ENCODE measurements at regions not wholly inside any gene's neighbourhood (a gene's known extent, or its start where the extent isn't known, plus 50 kb on each side); places are given as distances from the start of the nearest gene placed in this dataset.
"Not testable (repeated sequence)": the region's sequence is repeated elsewhere in the genome, so short reads cannot be mapped to it uniquely, and the experiment has no call there.

DNA sequence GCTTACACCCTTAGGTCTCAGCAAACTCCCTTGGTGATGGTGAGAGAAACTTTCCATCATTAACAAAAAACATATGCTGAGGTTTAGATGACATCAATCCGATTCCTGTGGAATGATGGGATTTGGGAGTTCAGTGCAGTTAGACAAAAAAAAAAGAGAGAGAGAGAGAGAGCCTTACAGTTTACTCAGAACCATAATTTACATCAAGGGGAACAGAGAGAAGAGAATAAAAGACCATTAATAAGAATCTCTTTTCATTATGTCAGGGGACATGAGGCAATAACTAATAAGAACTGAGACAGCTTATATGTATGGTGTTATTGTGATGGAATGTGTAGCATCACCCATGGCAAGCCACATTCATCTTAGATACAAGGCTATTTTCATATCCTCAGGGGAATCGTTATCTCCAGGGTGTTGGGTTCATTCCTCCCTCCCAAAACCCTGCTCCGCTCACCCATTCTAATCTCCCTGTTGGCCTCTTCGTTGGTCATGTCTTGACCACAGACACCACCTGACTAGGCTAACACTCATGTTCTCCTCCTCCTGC, 175.7 kb upstream of the MXRA5 start:
- no peak for DNase-seq

DNA sequence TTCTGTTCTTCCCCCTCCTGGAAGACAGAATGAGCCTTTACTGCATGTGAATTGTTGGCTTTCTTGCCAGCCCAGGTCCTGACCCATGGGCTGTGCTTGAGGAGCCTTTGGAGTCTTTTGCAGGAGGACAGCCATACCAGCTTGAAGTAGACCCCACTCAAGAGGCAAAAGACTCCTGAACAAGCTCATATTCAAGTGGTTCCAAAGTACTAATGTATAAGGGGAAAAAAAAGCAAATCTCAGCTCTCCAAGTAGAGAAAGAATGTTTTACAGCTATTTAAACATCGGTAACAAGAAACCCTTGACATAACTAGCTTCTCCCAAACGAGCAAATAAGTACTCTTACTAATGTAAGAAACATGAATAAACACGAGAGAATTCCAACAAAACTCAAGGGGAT, 174.9 kb upstream of the MXRA5 start:
- TF ChIP-seq POLR2A (IDR thresholded peaks at IDR 0.05; ENCODE audit: low read length) (no peak), GATA1 (IDR thresholded peaks at IDR 0.05; ENCODE audit: low read depth, low read length) (no peak)
- DNase-seq: no peak

More for the DNA sequence above, 175.7 kb upstream of the MXRA5 start:
- TF ChIP-seq GATA1 (IDR thresholded peaks at IDR 0.05; ENCODE audit: low read depth, low read length) (no peak), POLR2A (IDR thresholded peaks at IDR 0.05; ENCODE audit: low read length) (no peak)

- DNase-seq: no peak
- TF ChIP-seq GATA1 (IDR thresholded peaks at IDR 0.05; ENCODE audit: low read depth, low read length) (no peak), POLR2A (IDR thresholded peaks at IDR 0.05; ENCODE audit: low read length) (no peak)
Measured at GRCh38 chrX:3520982-3521381, 174.5 kb upstream of the MXRA5 start.

DNA sequence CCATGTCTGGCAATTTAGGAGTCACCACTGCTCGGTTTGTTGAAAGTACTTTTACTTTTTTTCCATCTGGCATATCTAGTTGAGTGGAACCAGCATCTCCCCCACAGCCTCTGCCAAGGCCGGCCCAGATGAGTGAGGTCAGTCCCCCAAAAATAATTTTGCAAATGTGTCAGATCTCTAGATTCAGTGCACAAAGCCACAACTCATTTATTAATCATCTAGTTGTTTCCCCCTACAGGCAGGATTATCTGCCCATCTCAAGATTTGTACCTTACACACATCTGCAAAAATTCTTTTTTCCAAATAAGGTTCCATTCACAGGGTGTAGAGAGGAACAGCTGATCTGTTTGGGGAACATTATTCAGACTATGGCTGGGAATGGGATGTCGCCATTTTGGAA, 174.0 kb upstream of the MXRA5 start:
- no peak for DNase-seq
- TF ChIP-seq GATA1 (IDR thresholded peaks at IDR 0.05; ENCODE audit: low read depth, low read length): no peak
- no peak for TF ChIP-seq POLR2A (IDR thresholded peaks at IDR 0.05; ENCODE audit: low read length)

GRCh38 chrX:3519384-3519783, 172.9 kb upstream of the MXRA5 start:
- DNase-seq: not testable (repeated sequence)

GRCh38 chrX:3518870-3519269, 172.4 kb upstream of the MXRA5 start:
- no peak for DNase-seq
- TF ChIP-seq POLR2A (IDR thresholded peaks at IDR 0.05; ENCODE audit: low read length) (no peak), GATA1 (IDR thresholded peaks at IDR 0.05; ENCODE audit: low read depth, low read length) (no peak)

GRCh38 chrX:3516051-3516541, 169.6 kb upstream of the MXRA5 start:
- TF ChIP-seq POLR2A (IDR thresholded peaks at IDR 0.05; ENCODE audit: low read length) (no peak), GATA1 (IDR thresholded peaks at IDR 0.05; ENCODE audit: low read depth, low read length) (no peak)
- no peak for DNase-seq

DNA sequence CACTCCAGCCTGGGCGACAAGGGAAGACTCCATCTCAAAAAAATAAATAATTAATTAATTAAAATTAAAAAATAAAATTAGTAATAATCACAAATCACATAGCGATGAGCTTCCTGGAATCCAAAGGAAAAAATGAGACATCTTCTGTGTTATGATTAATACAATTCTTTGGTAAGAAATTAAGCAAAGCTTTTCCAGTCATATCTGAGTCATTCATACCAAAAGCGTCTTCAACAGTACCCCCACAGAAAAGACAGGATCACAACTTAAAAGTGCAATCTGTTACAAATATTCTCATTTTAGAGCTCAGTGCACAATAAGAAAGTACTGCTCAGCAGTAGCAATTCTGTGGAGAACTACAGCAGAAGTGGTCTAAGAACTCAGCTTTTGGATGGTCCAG, 168.5 kb upstream of the MXRA5 start:
- no peak for TF ChIP-seq POLR2A (IDR thresholded peaks at IDR 0.05; ENCODE audit: low read length)
- no peak for TF ChIP-seq GATA1 (IDR thresholded peaks at IDR 0.05; ENCODE audit: low read depth, low read length)
- no peak for DNase-seq

GRCh38 chrX:3512150-3512549, 165.7 kb upstream of the MXRA5 start:
- not testable (repeated sequence) for DNase-seq

DNA sequence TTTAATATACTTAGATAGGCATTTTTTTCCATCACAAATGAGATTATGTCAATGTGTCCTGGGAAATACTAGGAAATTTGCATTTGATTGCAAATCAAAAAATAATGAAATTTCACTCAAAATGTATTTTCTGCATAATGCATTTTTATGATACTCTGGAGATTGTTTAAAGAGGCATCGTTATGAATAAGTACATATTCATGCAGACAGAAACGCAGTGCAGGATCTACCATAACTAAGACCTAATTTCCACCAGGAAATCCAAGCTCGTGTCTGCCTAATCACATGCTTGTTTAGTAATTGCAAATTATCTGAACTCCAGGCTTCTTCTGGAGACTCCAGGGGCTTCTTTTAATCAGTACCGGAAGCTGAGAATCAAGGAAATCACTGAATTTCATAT, 163.5 kb upstream of the MXRA5 start:
- TF ChIP-seq GATA1 (IDR thresholded peaks at IDR 0.05; ENCODE audit: low read depth, low read length) (no peak), POLR2A (IDR thresholded peaks at IDR 0.05; ENCODE audit: low read length) (no peak)
- DNase-seq: no peak

DNA sequence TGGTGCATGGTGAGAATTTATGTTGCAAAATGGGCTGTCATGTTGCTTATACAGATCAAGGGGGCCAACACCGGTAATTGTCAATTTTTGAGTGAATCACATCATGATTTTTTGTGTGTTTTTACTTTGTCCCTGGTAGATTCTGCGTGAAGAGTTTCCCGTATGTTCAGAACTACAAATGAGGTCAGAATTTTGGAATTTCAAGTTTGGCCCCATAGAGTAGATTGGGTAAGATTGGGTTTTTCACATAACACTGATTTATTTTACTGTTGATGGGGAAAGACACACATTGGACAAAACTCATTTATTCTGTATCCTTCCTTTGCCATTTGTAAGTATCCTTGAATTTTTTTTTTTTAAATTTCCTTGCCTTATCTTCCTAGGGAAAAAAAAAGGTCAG, 158.5 kb upstream of the MXRA5 start:
- TF ChIP-seq GATA1 (IDR thresholded peaks at IDR 0.05; ENCODE audit: low read depth, low read length) (no peak), POLR2A (IDR thresholded peaks at IDR 0.05; ENCODE audit: low read length) (no peak)
- DNase-seq: no peak

DNA sequence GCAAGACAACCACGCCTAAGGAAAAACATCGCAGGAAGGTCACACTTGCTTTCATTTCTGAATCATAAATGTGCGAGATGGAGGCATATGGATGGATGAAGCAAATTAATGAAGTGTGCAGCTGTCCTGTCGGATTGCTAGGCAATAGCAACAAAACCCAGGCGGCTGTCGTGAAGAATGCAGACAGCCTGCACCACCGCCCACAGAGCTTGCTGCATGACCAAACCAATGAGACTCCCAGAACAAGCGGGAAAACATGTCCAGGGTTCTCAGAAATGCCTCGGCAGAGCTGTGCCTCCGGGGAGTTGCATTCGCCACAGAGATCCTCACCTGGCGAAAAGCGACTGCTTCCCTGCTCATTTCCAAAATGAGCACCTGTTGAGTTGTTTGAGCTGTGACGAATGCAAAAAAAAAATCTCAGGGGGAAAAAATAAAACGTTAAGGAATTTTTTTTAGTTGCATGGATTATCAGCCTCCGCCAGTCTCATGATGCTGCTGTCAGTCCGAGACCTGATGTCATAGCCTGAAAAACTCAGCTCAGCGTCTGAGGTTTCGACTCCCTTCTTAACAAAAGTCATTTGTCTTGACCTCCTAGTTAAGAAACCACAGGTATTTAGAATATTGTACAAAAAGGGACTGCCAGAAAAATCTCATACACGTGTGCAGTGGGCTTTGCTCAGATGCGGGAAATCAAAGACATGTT, 155.5 kb upstream of the MXRA5 start:
- DNase-seq: no peak
- TF ChIP-seq GATA1 (IDR thresholded peaks at IDR 0.05; ENCODE audit: low read depth, low read length) (no peak), POLR2A (IDR thresholded peaks at IDR 0.05; ENCODE audit: low read length) (no peak)

- DNase-seq: not testable (repeated sequence)
Measured at GRCh38 chrX:3495836-3496769, 149.7 kb upstream of the MXRA5 start.

GRCh38 chrX:3493605-3494004, 147.2 kb upstream of the MXRA5 start:
- TF ChIP-seq POLR2A (IDR thresholded peaks at IDR 0.05; ENCODE audit: low read length) (no peak), GATA1 (IDR thresholded peaks at IDR 0.05; ENCODE audit: low read depth, low read length) (no peak)
- no peak for DNase-seq

DNA sequence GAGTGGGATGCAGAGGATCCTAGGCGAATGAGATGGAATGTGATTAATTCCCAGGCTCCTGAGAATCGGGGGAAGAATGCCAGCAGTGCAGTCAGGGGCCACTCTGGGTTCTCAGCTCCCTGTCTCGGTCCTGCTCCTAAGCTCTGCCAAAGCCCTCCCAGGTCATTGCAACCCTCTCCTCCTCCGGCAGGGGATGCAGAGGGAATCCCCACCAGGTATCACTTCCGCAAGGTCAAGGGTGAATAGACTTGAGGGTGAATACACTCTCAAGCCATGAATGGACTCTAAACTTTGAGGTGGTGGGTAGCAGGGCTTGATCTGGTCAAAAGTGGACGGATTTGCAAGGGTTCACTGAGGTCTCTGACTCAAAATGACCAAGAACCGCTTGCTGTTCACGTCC, 139.3 kb upstream of the MXRA5 start:
- no peak for TF ChIP-seq POLR2A (IDR thresholded peaks at IDR 0.05; ENCODE audit: low read length)
- TF ChIP-seq GATA1 (IDR thresholded peaks at IDR 0.05; ENCODE audit: low read depth, low read length): no peak
- no peak for DNase-seq
